HCT116 (cell line): ENCODE measurements at regions not wholly inside any gene's neighbourhood (a gene's known extent, or its start where the extent isn't known, plus 50 kb on each side); places are given as distances from the start of the nearest gene placed in this dataset.

Experiments used
- ATAC-seq: fragments of 200-7000 bp; cut with Tn5 transposase; 2 replicates; pipeline ENCODE4 v1.9.1; 2020; ENCODE audit warnings: mild to moderate bottlenecking, moderate library complexity
- BruUV-seq: library from RNA; stranded (reverse); fragments of 400-500 nt; replicated peaks from 2 replicates; lab custom pipeline; 2021; lab: Mats Ljungman, UMichigan
- CTCF ChIA-PET: fragments of 300-600 bp; sonication (Branson Sonifier 250); formaldehyde crosslinking; loops from one replicate; lab custom pipeline; 2021; ENCODE audit warnings: antibody characterized with exemption; lab: Charles Lee
- POLR2A ChIA-PET: fragments of 300-600, 350-600 bp; sonication (Branson Sonifier 250); formaldehyde crosslinking; loops from one replicate; lab custom pipeline; 2021; ENCODE audit warnings: antibody characterized with exemption; lab: Charles Lee
- RAD21 ChIA-PET, 2 experiments: fragments of 300-600 bp; sonication (Branson Sonifier 250); formaldehyde crosslinking; loops; one replicate each; lab custom pipeline; 2023; ENCODE audit warnings: low total read pairs in 2 of 2; ENCODE audit not compliant: uncharacterized antibody in 2 of 2, unreplicated experiment in 2 of 2, low non-redundant PET in 1 of 2; lab: Charles Lee
- DNase-seq: peaks from one replicate; pipeline ENCODE4 v3.0.0-alpha.2; 2010; ENCODE audit warnings: low read depth, low spot score
- H2AFZ ChIP-seq: fragments of 200-600 bp; shearing (Covaris generic), sonication (generic); 2 replicates; pipeline ENCODE4 v1.6.1; 2017; ENCODE audit warnings: low read depth, mixed run types, mixed read lengths, antibody characterized with exemption, low read length; ENCODE audit not compliant: poor library complexity, severe bottlenecking
- H3K27ac ChIP-seq: 2 replicates; pipeline ENCODE4 v1.5.1; 2012; ENCODE audit warnings: low read depth, low read length
- H3K27me3 ChIP-seq: fragments of 200-600 bp; sonication (generic); 2 replicates; pipeline ENCODE4 v1.6.1; 2016; ENCODE audit warnings: mixed run types, low read length, mixed read lengths; ENCODE audit not compliant: insufficient read depth
- H3K36me3 ChIP-seq, 2 experiments: fragments of 200-500 bp in 1 of 2; fragments of 200-600 bp in 1 of 2; sonication (Bioruptor generic) in 1 of 2; sonication (generic) in 1 of 2; 2 replicates each; pipeline versions ENCODE4 v1.5.1 to v1.6.1; 2014 to 2016; ENCODE audit warnings: low read length in 2 of 2, inconsistent platforms in 1 of 2, mixed read lengths in 1 of 2, mixed run types in 1 of 2; ENCODE audit not compliant: insufficient read depth in 2 of 2, control insufficient read depth in 1 of 2
- H3K4me1 ChIP-seq, 2 experiments: fragments of 200-600 bp in 1 of 2; sonication (generic) in 1 of 2; 2 replicates each; pipeline versions ENCODE4 v1.5.1 to v1.6.1; 2012 to 2017; ENCODE audit warnings: low read length in 2 of 2, inconsistent platforms in 1 of 2, mild to moderate bottlenecking in 1 of 2, mixed read lengths in 1 of 2, mixed run types in 1 of 2, moderate library complexity in 1 of 2; ENCODE audit not compliant: insufficient read depth in 2 of 2, control insufficient read depth in 1 of 2
- H3K4me2 ChIP-seq: fragments of 200-600 bp; sonication (generic); 2 replicates; pipeline ENCODE4 v1.6.1; 2017; ENCODE audit warnings: mixed run types, low read length, mixed read lengths
- H3K4me3 ChIP-seq, 2 experiments: fragments of 200-600 bp in 1 of 2; sonication (generic) in 1 of 2; replicated peaks in 1 of 2; 2 replicates each; pipeline ENCODE4 v1.5.1; 2011 to 2016; ENCODE audit warnings: low read length in 2 of 2, control low read depth in 1 of 2, low read depth in 1 of 2, mild to moderate bottlenecking in 1 of 2, mixed read lengths in 1 of 2, mixed run types in 1 of 2
- H3K79me2 ChIP-seq: fragments of 200-600 bp; sonication (generic); 2 replicates; pipeline ENCODE4 v1.6.1; 2017; ENCODE audit warnings: mild to moderate bottlenecking, mixed run types, low read length, moderate library complexity, mixed read lengths; ENCODE audit not compliant: insufficient read depth
- H3K9ac ChIP-seq: fragments of 200-600 bp; sonication (generic); 2 replicates; pipeline ENCODE4 v1.6.1; 2016; ENCODE audit warnings: low read length, mixed read lengths
- H3K9me2 ChIP-seq: fragments of 200-600 bp; sonication (generic), shearing (Covaris generic); 2 replicates; pipeline ENCODE4 v1.6.1; 2017; ENCODE audit warnings: mixed run types, mild to moderate bottlenecking, moderate library complexity; ENCODE audit not compliant: insufficient read depth
- H3K9me3 ChIP-seq, 2 experiments: fragments of 200-500 bp in 1 of 2; fragments of 200-600 bp in 1 of 2; sonication (Bioruptor generic) in 1 of 2; sonication (generic) in 1 of 2; 2 replicates each; pipeline ENCODE4 v1.6.1; 2014 to 2017; ENCODE audit warnings: low read length in 2 of 2, mixed read lengths in 2 of 2, inconsistent platforms in 1 of 2, low read depth in 1 of 2, mild to moderate bottlenecking in 1 of 2, mixed run types in 1 of 2, moderate library complexity in 1 of 2; ENCODE audit not compliant: control insufficient read depth in 1 of 2, insufficient read depth in 1 of 2
- H4K20me1 ChIP-seq: fragments of 200-600 bp; sonication (generic), shearing (Covaris generic); 2 replicates; pipeline ENCODE4 v1.6.1; 2017; ENCODE audit warnings: mixed run types, mild to moderate bottlenecking, moderate library complexity; ENCODE audit not compliant: insufficient read depth
- CBX3 ChIP-seq: IDR thresholded peaks from 2 replicates; pipeline ENCODE4 v1.6.1; 2012; ENCODE audit warnings: low read depth
- CEBPB ChIP-seq: IDR thresholded peaks from 2 replicates; pipeline ENCODE4 v1.6.1; 2012; ENCODE audit warnings: low read depth
- JUND ChIP-seq: IDR thresholded peaks from 2 replicates; pipeline ENCODE4 v1.6.1; 2012
- MAX ChIP-seq: IDR thresholded peaks from 2 replicates; pipeline ENCODE4 v1.6.1; 2012
- POLR2AphosphoS5 ChIP-seq: IDR thresholded peaks from 2 replicates; pipeline ENCODE4 v1.6.1; 2011; ENCODE audit warnings: mild to moderate bottlenecking, low read depth, low read length, moderate library complexity
- RAD21 ChIP-seq: IDR thresholded peaks from 2 replicates; pipeline ENCODE4 v1.6.1; 2012; ENCODE audit warnings: low read depth, mild to moderate bottlenecking
- REST ChIP-seq: IDR thresholded peaks from 2 replicates; pipeline ENCODE4 v1.6.1; 2012; ENCODE audit warnings: low read depth
- SRF ChIP-seq: IDR thresholded peaks from 2 replicates; pipeline ENCODE4 v1.6.1; 2012; ENCODE audit warnings: low read depth
- TCF7L2 ChIP-seq: IDR thresholded peaks from 2 replicates; pipeline ENCODE4 v1.7.0; 2011; ENCODE audit warnings: borderline replicate concordance, inconsistent platforms; ENCODE audit not compliant: insufficient read depth, insufficient read length; ENCODE audit errors: extremely low read depth
- ZFX ChIP-seq: fragments of 450-650 bp; IDR thresholded peaks from 2 replicates; pipeline ENCODE4 v1.6.1; 2017
- ZNF274 ChIP-seq: fragments of 200-500 bp; sonication (Bioruptor generic); IDR thresholded peaks from 2 replicates; pipeline ENCODE4 v1.6.1; 2014; ENCODE audit warnings: mild to moderate bottlenecking, low read depth, low read length, inconsistent platforms
- intact Hi-C: fragments of 100-400 bp; cut with micrococcal nuclease; formaldehyde crosslinking; loops from 2 replicates; pipeline ENCODE4 v1.10.0; 2022
- TF ChIP-seq, protein P1 (sequence below): IDR thresholded peaks from 2 replicates; pipeline ENCODE4 v1.6.1; 2012

DNA sequence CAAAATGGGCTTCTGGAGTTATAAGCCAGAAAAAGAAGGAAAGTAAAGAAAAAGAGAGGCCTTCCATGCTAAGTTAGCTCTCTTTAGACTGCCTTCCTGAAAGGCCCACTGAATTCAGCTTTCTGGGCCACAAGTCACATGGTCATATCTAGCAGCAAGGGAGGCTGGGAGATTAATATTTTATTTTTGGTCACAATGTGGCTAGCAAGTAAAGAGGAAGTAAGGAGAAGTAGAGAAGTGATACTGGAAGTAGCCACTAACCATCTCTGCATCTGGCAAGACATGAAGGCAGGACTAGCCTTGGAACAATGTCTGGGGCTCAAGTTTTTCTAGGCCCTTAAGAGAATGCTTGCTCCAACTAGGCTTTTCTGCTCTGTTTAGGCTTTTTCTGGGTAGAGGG, 81.8 kb upstream of the UBE2E1 start:
- BruUV-seq = no TSS peak
- H2AFZ ChIP-seq = no peak overlapping the region
- no peaks in the 10 kb centered on the region for H3K9me3 ChIP-seq
- H3K4me3 ChIP-seq = no peak overlapping the region
- ChIA-PET CTCF (no interaction called here), RAD21 (no interaction called here), POLR2A (no interaction called here)
- H3K36me3 ChIP-seq = no peaks in the 10 kb centered on the region
- DNase-seq = no peak
- intact Hi-C loops = no loop called here
- no peak for TF ChIP-seq TCF7L2
- TF ChIP-seq ZNF274 = no peak
- TF ChIP-seq CEBPB = no peak
- TF ChIP-seq POLR2AphosphoS5 = no peak
- no peak for TF ChIP-seq JUND
- TF ChIP-seq CBX3 = no peak
- TF ChIP-seq SRF = no peak
- TF ChIP-seq, protein P1, sequence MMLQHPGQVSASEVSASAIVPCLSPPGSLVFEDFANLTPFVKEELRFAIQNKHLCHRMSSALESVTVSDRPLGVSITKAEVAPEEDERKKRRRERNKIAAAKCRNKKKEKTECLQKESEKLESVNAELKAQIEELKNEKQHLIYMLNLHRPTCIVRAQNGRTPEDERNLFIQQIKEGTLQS = no peak
- TF ChIP-seq MAX = no peak
- H3K4me1 ChIP-seq = peaks cover 3 to 9% of the 10 kb centered on the region in 2 experiments; a peak in 3 of 4 replicates
- H3K4me2 ChIP-seq = no peak overlapping the region
- no peaks in the 10 kb centered on the region for H3K27me3 ChIP-seq
- H3K9ac ChIP-seq = no peak overlapping the region
- H3K27ac ChIP-seq = no peak overlapping the region
- no peaks in the 10 kb centered on the region for H3K9me2 ChIP-seq
- H3K79me2 ChIP-seq = no peaks in the 10 kb centered on the region
- no peaks in the 10 kb centered on the region for H4K20me1 ChIP-seq
- ATAC-seq = no peak

GRCh38 chr3:23726811-23727548, 78.8 kb upstream of the UBE2E1 start:
- Histone ChIP-seq H3K4me2 (no peak overlapping the region), H2AFZ (no peak overlapping the region), H3K27me3 (no peaks in the 10 kb centered on the region), H3K4me1 (peaks cover 13 to 34% of the 10 kb centered on the region in 2 experiments), H3K9me3 (no peaks in the 10 kb centered on the region), H3K9ac (no peak overlapping the region), H3K9me2 (no peaks in the 10 kb centered on the region), H3K36me3 (no peaks in the 10 kb centered on the region), H3K4me3 (no peak overlapping the region), H4K20me1 (no peaks in the 10 kb centered on the region), H3K79me2 (no peaks in the 10 kb centered on the region), H3K27ac (no peak overlapping the region)
- BruUV-seq = no TSS peak
- no peak for ATAC-seq
- intact Hi-C loops = no loop called here
- CTCF ChIA-PET = no interaction called here
- RAD21 ChIA-PET = no interaction called here
- DNase-seq = no peak
- POLR2A ChIA-PET = interaction anchor here (1.0 kb wide), 1 partner anchor 13 kb away, joined by 3 read pairs; no protein-coding TSS in a partner anchor
- TF ChIP-seq ZFX = no peak
- TF ChIP-seq, protein P1 = no peak
- no peak for TF ChIP-seq REST
- no peak for TF ChIP-seq RAD21
